ENCODE measurements at regions not wholly inside any gene's neighbourhood (a gene's known extent, or its start where the extent isn't known, plus 50 kb on each side); places are given as distances from the start of the nearest gene placed in this dataset.

DNA sequence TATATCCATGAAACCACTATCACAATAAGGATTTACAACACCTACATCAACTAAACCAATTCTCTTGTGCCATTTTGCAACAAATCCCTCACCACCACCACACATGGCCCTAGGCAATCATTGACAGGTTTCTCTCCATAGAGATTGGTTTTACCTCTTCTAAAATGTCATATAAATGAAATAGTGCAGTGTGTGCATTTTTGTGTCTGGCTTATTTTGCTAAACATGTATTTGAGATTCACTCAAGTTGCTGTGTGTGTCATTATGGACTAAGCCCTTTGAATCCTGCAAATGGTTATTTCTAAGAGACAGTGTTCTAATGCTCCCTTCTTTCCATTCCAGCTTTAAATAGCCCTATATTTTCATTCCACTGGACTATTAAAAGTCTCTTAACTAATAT, 179.7 kb upstream of the LRRC7 start:
- no peak overlapping the region for H3K27ac ChIP-seq
- H3K4me1 ChIP-seq = no peaks in the 10 kb centered on the region
- no peaks in the 10 kb centered on the region for H3K27me3 ChIP-seq
- TF ChIP-seq CTCF (IDR thresholded peaks at IDR 0.05) = no peak
- TF ChIP-seq EP300 (IDR thresholded peaks at IDR 0.05) = no peak
- TF ChIP-seq POLR2A (IDR thresholded peaks at IDR 0.05) = no peak
- H3K9me3 ChIP-seq = no peaks in the 10 kb centered on the region
- H3K4me3 ChIP-seq = no peak overlapping the region
- no peak for DNase-seq (ENCODE audit: low spot score in 2 of 2)
- H3K36me3 ChIP-seq = no peaks in the 10 kb centered on the region

DNA sequence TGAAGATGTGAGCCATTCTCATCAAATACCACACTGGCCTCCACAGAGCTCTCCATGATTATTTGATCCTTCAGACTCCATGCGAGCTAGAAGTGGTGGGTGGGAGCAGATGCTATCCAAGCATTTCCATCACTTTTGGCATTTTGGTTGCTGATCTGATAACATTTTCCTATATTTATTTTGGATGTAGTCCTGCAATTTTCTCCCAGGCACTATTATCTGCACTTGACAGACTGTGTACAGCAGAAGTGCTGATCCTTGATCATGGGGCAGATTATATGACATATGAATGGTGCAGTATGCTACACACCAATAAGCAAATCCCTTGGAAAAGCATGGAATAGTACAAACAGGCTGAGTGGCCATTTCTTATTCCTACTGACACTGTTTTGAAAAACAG, 167.6 kb upstream of the LRRC7 start:
- DNase-seq (ENCODE audit: low spot score in 2 of 2) = no peak
- Histone ChIP-seq H3K4me1 (no peaks in the 10 kb centered on the region), H3K36me3 (no peaks in the 10 kb centered on the region), H3K4me3 (no peak overlapping the region), H3K27ac (no peak overlapping the region), H3K9me3 (no peaks in the 10 kb centered on the region), H3K27me3 (no peaks in the 10 kb centered on the region)
- TF ChIP-seq POLR2A (IDR thresholded peaks at IDR 0.05) (no peak), EP300 (IDR thresholded peaks at IDR 0.05) (no peak), CTCF (IDR thresholded peaks at IDR 0.05) (no peak)
- WGBS, 2 donors = 76 to 78% methylated on average over 1 of the region's 1 CpG

GRCh38 chr1:69401879-69402278, 165.8 kb upstream of the LRRC7 start:
- no peaks in the 10 kb centered on the region for H3K36me3 ChIP-seq
- H3K27me3 ChIP-seq = no peaks in the 10 kb centered on the region
- WGBS, 2 donors = 87 to 95% methylated on average over 3 of the region's 3 CpGs
- TF ChIP-seq CTCF (IDR thresholded peaks at IDR 0.05) (no peak), POLR2A (IDR thresholded peaks at IDR 0.05) (no peak), EP300 (IDR thresholded peaks at IDR 0.05) (no peak)
- H3K27ac ChIP-seq = no peak overlapping the region
- no peak overlapping the region for H3K4me3 ChIP-seq
- H3K4me1 ChIP-seq = no peaks in the 10 kb centered on the region
- DNase-seq (ENCODE audit: low spot score in 2 of 2) = no peak
- H3K9me3 ChIP-seq = no peaks in the 10 kb centered on the region

DNA sequence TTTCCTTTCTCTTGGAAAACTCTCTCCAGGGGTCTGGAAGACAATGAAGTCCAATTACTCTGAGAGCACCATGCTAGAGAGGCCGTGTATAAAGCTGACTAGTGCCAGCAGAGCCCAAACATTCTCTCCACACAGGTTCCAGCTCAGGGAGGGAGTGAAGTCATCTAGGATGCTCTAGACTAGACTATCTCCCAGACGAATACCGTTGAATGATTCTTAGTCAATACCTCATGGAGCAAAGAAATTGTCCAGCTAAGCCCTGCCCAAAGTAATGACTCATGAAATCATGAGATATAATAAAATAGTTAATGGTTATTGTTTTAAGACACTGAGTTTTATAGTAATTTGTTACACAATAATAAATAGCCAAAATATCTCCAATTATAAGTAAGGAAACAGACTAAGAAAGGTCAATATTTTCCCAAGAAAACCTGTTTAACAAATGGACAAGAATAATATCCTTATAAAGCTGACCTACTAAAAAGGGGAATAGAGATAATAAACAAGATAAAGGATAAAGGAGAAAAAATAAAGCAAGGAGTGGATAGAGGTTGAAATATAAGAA, 163.9 kb upstream of the LRRC7 start:
- WGBS, 2 donors = 79 to 82% methylated on average over 3 of the region's 3 CpGs
- Histone ChIP-seq H3K27ac (no peak overlapping the region), H3K27me3 (no peaks in the 10 kb centered on the region), H3K9me3 (no peaks in the 10 kb centered on the region), H3K36me3 (no peaks in the 10 kb centered on the region), H3K4me1 (no peaks in the 10 kb centered on the region), H3K4me3 (no peak overlapping the region)
- DNase-seq (ENCODE audit: low spot score in 2 of 2) = no peak
- no peak for TF ChIP-seq POLR2A (IDR thresholded peaks at IDR 0.05)
- TF ChIP-seq CTCF (IDR thresholded peaks at IDR 0.05) = no peak
- no peak for TF ChIP-seq EP300 (IDR thresholded peaks at IDR 0.05)

- H3K27me3 ChIP-seq = no peaks in the 10 kb centered on the region
- no peak overlapping the region for H3K27ac ChIP-seq
- WGBS, 2 donors = 33 to 43% methylated on average over 1 of the region's 1 CpG
- no peaks in the 10 kb centered on the region for H3K4me1 ChIP-seq
- DNase-seq (ENCODE audit: low spot score in 2 of 2) = no peak
- no peaks in the 10 kb centered on the region for H3K9me3 ChIP-seq
- H3K36me3 ChIP-seq = no peaks in the 10 kb centered on the region
- no peak overlapping the region for H3K4me3 ChIP-seq
- TF ChIP-seq CTCF (IDR thresholded peaks at IDR 0.05) = no peak
- TF ChIP-seq EP300 (IDR thresholded peaks at IDR 0.05) = no peak
- TF ChIP-seq POLR2A (IDR thresholded peaks at IDR 0.05) = no peak
These were observed 163.2 kb upstream of the LRRC7 start for GRCh38 chr1:69404486-69404885.
